Right atrium auricular region (tissue), 2 donors: ENCODE measurements at regions not wholly inside any gene's neighbourhood (a gene's known extent, or its start where the extent isn't known, plus 50 kb on each side); places are given as distances from the start of the nearest gene placed in this dataset.

Experiments used
- DNase-seq: peaks from one replicate; pipeline ENCODE4 v3.0.0-alpha.2; 2019; ENCODE audit warnings: low spot score
- H3K27ac ChIP-seq, 2 donors: fragments of 200-600 bp; sonication (generic); 1 replicate in 1 of 2; 2 replicates in 1 of 2; pipeline ENCODE4 v1.5.1; 2016 to 2019
- H3K27me3 ChIP-seq, 2 donors: fragments of 200-600 bp; sonication (generic); one replicate each; pipeline versions ENCODE4 v1.5.1 to v1.6.0; 2017 to 2019
- H3K36me3 ChIP-seq: fragments of 200-600 bp; sonication (generic); one replicate; pipeline ENCODE4 v1.5.1; 2016
- H3K4me1 ChIP-seq, 2 donors: fragments of 200-600 bp; sonication (generic); one replicate each; pipeline versions ENCODE4 v1.5.1 to v1.6.0; 2017 to 2019
- H3K4me3 ChIP-seq, 2 donors: fragments of 200-600 bp; sonication (generic); 1 replicate in 1 of 2; 2 replicates in 1 of 2; pipeline ENCODE4 v1.5.1; 2017 to 2019; ENCODE audit warnings: mild to moderate bottlenecking in 1 of 2, moderate library complexity in 1 of 2
- H3K9me3 ChIP-seq, 2 donors: fragments of 200-600 bp; sonication (generic); one replicate each; pipeline ENCODE4 v1.5.1; 2019
- CTCF ChIP-seq, 2 donors: fragments of 200-600 bp; sonication (generic); IDR thresholded peaks; one replicate each; pipeline ENCODE4 v1.5.1; 2019; ENCODE audit warnings: antibody characterized with exemption in 2 of 2

- no peak overlapping the region for H3K27ac ChIP-seq
- no peak for TF ChIP-seq CTCF (IDR thresholded peaks at IDR 0.05)
- H3K9me3 ChIP-seq = no peaks in the 10 kb centered on the region
- DNase-seq = no peak
- no peaks in the 10 kb centered on the region for H3K27me3 ChIP-seq
- H3K36me3 ChIP-seq = no peaks in the 10 kb centered on the region
- peaks cover 0 to 9% of the 10 kb centered on the region in 2 donors for H3K4me1 ChIP-seq
- no peak overlapping the region for H3K4me3 ChIP-seq
Observed at GRCh38 chr1:244217711-244218110, 166.6 kb downstream of the ZBTB18 start.

GRCh38 chr1:244218220-244218619 is 167.1 kb downstream of the ZBTB18 start:
- H3K27me3 ChIP-seq = no peaks in the 10 kb centered on the region
- no peaks in the 10 kb centered on the region for H3K9me3 ChIP-seq
- DNase-seq = no peak
- no peaks in the 10 kb centered on the region for H3K36me3 ChIP-seq
- no peak overlapping the region for H3K27ac ChIP-seq
- peaks cover 0 to 9% of the 10 kb centered on the region in 2 donors for H3K4me1 ChIP-seq
- TF ChIP-seq CTCF (IDR thresholded peaks at IDR 0.05) = no peak
- H3K4me3 ChIP-seq = no peak overlapping the region

GRCh38 chr1:244219149-244219548 is 168.1 kb downstream of the ZBTB18 start:
- TF ChIP-seq CTCF (IDR thresholded peaks at IDR 0.05) = no peak
- Histone ChIP-seq H3K9me3 (no peaks in the 10 kb centered on the region), H3K27ac (no peak overlapping the region), H3K4me3 (no peak overlapping the region), H3K4me1 (peaks cover 0 to 6% of the 10 kb centered on the region in 2 donors), H3K36me3 (no peaks in the 10 kb centered on the region), H3K27me3 (no peaks in the 10 kb centered on the region)
- DNase-seq = no peak

GRCh38 chr1:244219802-244220201 is 168.7 kb downstream of the ZBTB18 start:
- Histone ChIP-seq H3K36me3 (no peaks in the 10 kb centered on the region), H3K4me3 (no peak overlapping the region), H3K27me3 (no peaks in the 10 kb centered on the region), H3K27ac (no peak overlapping the region), H3K4me1 (no peaks in the 10 kb centered on the region), H3K9me3 (no peaks in the 10 kb centered on the region)
- no peak for DNase-seq
- no peak for TF ChIP-seq CTCF (IDR thresholded peaks at IDR 0.05)

GRCh38 chr1:244220410-244220809 is 169.3 kb downstream of the ZBTB18 start:
- H3K36me3 ChIP-seq = no peaks in the 10 kb centered on the region
- DNase-seq = no peak
- TF ChIP-seq CTCF (IDR thresholded peaks at IDR 0.05) = no peak
- no peak overlapping the region for H3K27ac ChIP-seq
- H3K27me3 ChIP-seq = no peaks in the 10 kb centered on the region
- H3K4me3 ChIP-seq = no peak overlapping the region
- no peaks in the 10 kb centered on the region for H3K9me3 ChIP-seq
- H3K4me1 ChIP-seq = no peaks in the 10 kb centered on the region

GRCh38 chr1:244221991-244222390 is 170.9 kb downstream of the ZBTB18 start:
- no peak for TF ChIP-seq CTCF (IDR thresholded peaks at IDR 0.05)

More at GRCh38 chr1:244221991-244222390, 170.9 kb downstream of the ZBTB18 start:
- no peak for DNase-seq
- Histone ChIP-seq H3K36me3 (no peaks in the 10 kb centered on the region), H3K27me3 (no peaks in the 10 kb centered on the region), H3K4me3 (no peak overlapping the region), H3K27ac (no peak overlapping the region), H3K4me1 (no peaks in the 10 kb centered on the region), H3K9me3 (no peaks in the 10 kb centered on the region)
